ENCODE measurements at regions not wholly inside any gene's neighbourhood (a gene's known extent, or its start where the extent isn't known, plus 50 kb on each side); places are given as distances from the start of the nearest gene placed in this dataset.
"Not testable (repeated sequence)": the region's sequence is repeated elsewhere in the genome, so short reads cannot be mapped to it uniquely, and the experiment has no call there.

GRCh38 chr7:150045596-150045995, 171.8 kb downstream of the ATP6V0E2 start:
- not testable (repeated sequence) for H4K20me1 ChIP-seq (ENCODE audit: insufficient read depth, poor library complexity, severe bottlenecking); H3K79me2 ChIP-seq; H3K9me2 ChIP-seq (replicated peaks; ENCODE audit: insufficient read depth); H3K36me3 ChIP-seq (replicated peaks; ENCODE audit: insufficient read depth, low read depth); H3K9me3 ChIP-seq (ENCODE audit: low read depth); DNase-seq (ENCODE audit: low spot score); H3K4me3 ChIP-seq; H3K4me2 ChIP-seq; H3K4me1 ChIP-seq (ENCODE audit: insufficient read depth); H2AFZ ChIP-seq; H3K27ac ChIP-seq
- peak; percentile 40 for TF ChIP-seq CTCF (IDR thresholded peaks at IDR 0.05; ENCODE audit: poor library complexity)
- H3K27me3 ChIP-seq: peaks cover 14% of the 10 kb centered on the region
- 19% methylated on average over 2 of the region's 2 CpGs for WGBS (ENCODE audit: low lambda C conversion rate, missing lambda C conversion rate)

GRCh38 chr7:150046290-150047194, 172.8 kb downstream of the ATP6V0E2 start:
- H3K4me3 ChIP-seq; H3K36me3 ChIP-seq (replicated peaks; ENCODE audit: insufficient read depth, low read depth); H4K20me1 ChIP-seq (ENCODE audit: insufficient read depth, poor library complexity, severe bottlenecking); H2AFZ ChIP-seq; H3K27ac ChIP-seq; H3K9me3 ChIP-seq (ENCODE audit: low read depth); H3K4me1 ChIP-seq (ENCODE audit: insufficient read depth); H3K79me2 ChIP-seq; H3K9me2 ChIP-seq (replicated peaks; ENCODE audit: insufficient read depth); DNase-seq (ENCODE audit: low spot score): not testable (repeated sequence)
- peaks cover 14% of the 10 kb centered on the region for H3K27me3 ChIP-seq
- peak overlapping the region; percentile 94 for H3K4me2 ChIP-seq
- 38% methylated on average over 11 of the region's 17 CpGs for WGBS (ENCODE audit: low lambda C conversion rate, missing lambda C conversion rate)

- not testable (repeated sequence) for H4K20me1 ChIP-seq (ENCODE audit: insufficient read depth, poor library complexity, severe bottlenecking); H3K9me3 ChIP-seq (ENCODE audit: low read depth); H3K4me1 ChIP-seq (ENCODE audit: insufficient read depth); H3K9me2 ChIP-seq (replicated peaks; ENCODE audit: insufficient read depth); H3K4me3 ChIP-seq; H3K36me3 ChIP-seq (replicated peaks; ENCODE audit: insufficient read depth, low read depth); DNase-seq (ENCODE audit: low spot score); H3K27ac ChIP-seq; H2AFZ ChIP-seq; H3K79me2 ChIP-seq
- Histone ChIP-seq H3K4me2 (peak overlapping the region; percentile 94), H3K27me3 (peaks cover 16% of the 10 kb centered on the region)
- WGBS (ENCODE audit: low lambda C conversion rate, missing lambda C conversion rate): 0% methylated on average over 8 of the region's 57 CpGs
Observed at GRCh38 chr7:150047329-150047728, 173.6 kb downstream of the ATP6V0E2 start.

GRCh38 chr7:150047772-150048171, 174.0 kb downstream of the ATP6V0E2 start:
- not testable (repeated sequence) for H3K9me3 ChIP-seq (ENCODE audit: low read depth); H4K20me1 ChIP-seq (ENCODE audit: insufficient read depth, poor library complexity, severe bottlenecking); H3K9me2 ChIP-seq (replicated peaks; ENCODE audit: insufficient read depth); DNase-seq (ENCODE audit: low spot score); H3K27ac ChIP-seq; H2AFZ ChIP-seq; H3K36me3 ChIP-seq (replicated peaks; ENCODE audit: insufficient read depth, low read depth); H3K4me1 ChIP-seq (ENCODE audit: insufficient read depth); H3K79me2 ChIP-seq
- Histone ChIP-seq H3K27me3 (peaks cover 16% of the 10 kb centered on the region), H3K4me3 (peak overlapping the region; percentile 23), H3K4me2 (peak overlapping the region; percentile 94)
- under 1% methylated on average over 24 of the region's 31 CpGs for WGBS (ENCODE audit: low lambda C conversion rate, missing lambda C conversion rate)
- TF ChIP-seq EZH2phosphoT487 (IDR thresholded peaks at IDR 0.05; ENCODE audit: low read depth, severe bottlenecking, unreplicated experiment): peak; percentile 44

- Histone ChIP-seq H3K4me2 (peak overlapping the region; percentile 94), H3K27me3 (peaks cover 16% of the 10 kb centered on the region), H2AFZ (peak overlapping the region; percentile 60)
- not testable (repeated sequence) for H3K27ac ChIP-seq; DNase-seq (ENCODE audit: low spot score); H3K9me3 ChIP-seq (ENCODE audit: low read depth); H3K9me2 ChIP-seq (replicated peaks; ENCODE audit: insufficient read depth); H3K4me3 ChIP-seq; H3K36me3 ChIP-seq (replicated peaks; ENCODE audit: insufficient read depth, low read depth); H3K4me1 ChIP-seq (ENCODE audit: insufficient read depth); H3K79me2 ChIP-seq; H4K20me1 ChIP-seq (ENCODE audit: insufficient read depth, poor library complexity, severe bottlenecking)
- WGBS (ENCODE audit: low lambda C conversion rate, missing lambda C conversion rate): 2% methylated on average over 18 of the region's 79 CpGs
Observed at GRCh38 chr7:150048244-150049011, 174.7 kb downstream of the ATP6V0E2 start.

Data from hepatocyte (in vitro differentiated cells).